GM12873 (cell line): ENCODE measurements at regions not wholly inside any gene's neighbourhood (a gene's known extent, or its start where the extent isn't known, plus 50 kb on each side); places are given as distances from the start of the nearest gene placed in this dataset.

ENCODE experiments used
- TF ChIP-seq, protein P1 (sequence below): IDR thresholded peaks from 2 replicates; pipeline ENCODE4 v1.5.1; 2012; ENCODE audit warnings: low read depth, mild to moderate bottlenecking, moderate library complexity, low read length, control low read depth; ENCODE audit not compliant: insufficient read depth; ENCODE audit errors: missing control alignments

DNA sequence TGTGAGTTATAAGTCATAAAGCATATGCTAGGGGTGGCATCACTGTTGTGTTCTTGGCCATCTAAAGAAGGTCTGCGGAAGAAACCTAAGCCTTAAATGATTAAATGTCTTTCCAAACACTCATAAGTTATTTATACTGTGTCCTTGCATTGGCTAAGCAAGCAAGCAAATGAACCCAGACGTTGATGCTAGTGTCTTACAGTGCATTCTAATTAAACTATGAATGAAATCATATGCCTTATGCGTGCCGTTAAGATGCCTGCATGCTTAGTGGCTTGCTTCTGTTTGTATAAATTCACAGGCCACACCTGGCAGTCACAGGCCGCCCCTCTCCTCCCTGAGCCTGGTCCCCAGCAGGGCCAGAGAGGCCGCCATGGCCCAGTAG is 49.9 kb downstream of the RIN2 start:
- TF ChIP-seq, protein P1, sequence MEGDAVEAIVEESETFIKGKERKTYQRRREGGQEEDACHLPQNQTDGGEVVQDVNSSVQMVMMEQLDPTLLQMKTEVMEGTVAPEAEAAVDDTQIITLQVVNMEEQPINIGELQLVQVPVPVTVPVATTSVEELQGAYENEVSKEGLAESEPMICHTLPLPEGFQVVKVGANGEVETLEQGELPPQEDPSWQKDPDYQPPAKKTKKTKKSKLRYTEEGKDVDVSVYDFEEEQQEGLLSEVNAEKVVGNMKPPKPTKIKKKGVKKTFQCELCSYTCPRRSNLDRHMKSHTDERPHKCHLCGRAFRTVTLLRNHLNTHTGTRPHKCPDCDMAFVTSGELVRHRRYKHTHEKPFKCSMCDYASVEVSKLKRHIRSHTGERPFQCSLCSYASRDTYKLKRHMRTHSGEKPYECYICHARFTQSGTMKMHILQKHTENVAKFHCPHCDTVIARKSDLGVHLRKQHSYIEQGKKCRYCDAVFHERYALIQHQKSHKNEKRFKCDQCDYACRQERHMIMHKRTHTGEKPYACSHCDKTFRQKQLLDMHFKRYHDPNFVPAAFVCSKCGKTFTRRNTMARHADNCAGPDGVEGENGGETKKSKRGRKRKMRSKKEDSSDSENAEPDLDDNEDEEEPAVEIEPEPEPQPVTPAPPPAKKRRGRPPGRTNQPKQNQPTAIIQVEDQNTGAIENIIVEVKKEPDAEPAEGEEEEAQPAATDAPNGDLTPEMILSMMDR: no peak

GRCh38 chr20:19808498-19808897 is 50.4 kb downstream of the RIN2 start:
- TF ChIP-seq, protein P1: no peak

- TF ChIP-seq, protein P1: no peak
Observed at GRCh38 chr20:19809505-19809904, 51.4 kb downstream of the RIN2 start.

DNA sequence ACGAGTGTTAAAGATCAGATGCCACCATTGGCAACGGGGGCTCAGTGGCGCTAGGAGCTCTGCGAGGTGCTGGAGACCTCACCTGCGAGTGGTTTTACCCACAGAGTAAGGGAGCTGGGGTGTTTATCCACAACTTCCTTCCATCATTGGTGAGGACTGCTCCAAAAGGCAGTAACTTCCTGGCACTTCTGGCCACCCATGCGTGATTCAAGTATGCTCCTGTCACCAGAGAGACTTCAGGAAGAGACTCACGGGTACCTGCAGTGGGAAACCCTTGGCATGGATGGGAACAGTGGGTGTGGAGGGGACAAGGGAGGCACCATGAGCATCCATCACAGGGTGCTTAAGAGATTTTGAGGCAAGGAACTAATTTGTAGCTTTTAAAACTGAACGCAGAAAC is 53.2 kb downstream of the RIN2 start:
- TF ChIP-seq, protein P1: no peak

GRCh38 chr20:19812056-19812455 is 54.0 kb downstream of the RIN2 start:
- TF ChIP-seq, protein P1: no peak

DNA sequence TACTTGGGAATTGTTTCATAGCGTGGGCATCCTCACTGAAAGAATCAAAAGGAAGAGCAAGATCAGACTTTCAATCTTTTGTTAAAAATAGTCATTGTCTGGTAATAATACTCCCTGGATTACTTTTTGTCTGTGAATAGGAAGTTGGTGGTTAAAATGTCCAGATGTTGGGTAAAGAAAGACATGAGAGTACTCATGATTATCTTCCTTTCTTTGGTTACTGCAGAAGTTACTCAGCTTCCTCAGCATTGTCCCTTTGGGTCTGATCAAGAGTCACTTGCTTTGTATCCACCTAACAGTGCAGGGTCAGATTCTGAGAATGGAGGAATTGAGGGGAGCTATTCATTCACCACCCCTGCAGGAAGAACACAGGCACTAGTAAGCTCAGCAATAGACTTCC is 54.6 kb downstream of the RIN2 start:
- TF ChIP-seq, protein P1: no peak

GRCh38 chr20:19813846-19814640 is 56.0 kb downstream of the RIN2 start:
- TF ChIP-seq, protein P1: no peak
